COLO668 (cell line): ENCODE measurements at regions not wholly inside any gene's neighbourhood (a gene's known extent, or its start where the extent isn't known, plus 50 kb on each side); places are given as distances from the start of the nearest gene placed in this dataset.
"Not testable (repeated sequence)": the region's sequence is repeated elsewhere in the genome, so short reads cannot be mapped to it uniquely, and the experiment has no call there.

ENCODE experiments used
- DNase-seq: peaks from one replicate; lab custom pipeline; 2025; ENCODE audit not compliant: unreplicated experiment; lab: John Stamatoyannopoulos, UW

GRCh38 chrX:115357326-115358120 is 68.0 kb downstream of the LUZP4 start:
- DNase-seq = no peak

GRCh38 chrX:115359508-115359907 is 70.0 kb downstream of the LUZP4 start:
- not testable (repeated sequence) for DNase-seq

- DNase-seq = no peak
Measured at GRCh38 chrX:115360220-115360781, 70.8 kb downstream of the LUZP4 start.

GRCh38 chrX:115362334-115363095 is 73.0 kb downstream of the LUZP4 start:
- no peak for DNase-seq

GRCh38 chrX:115363372-115363771 is 73.9 kb downstream of the LUZP4 start:
- DNase-seq = no peak

GRCh38 chrX:115363897-115364296 is 74.4 kb downstream of the LUZP4 start:
- DNase-seq = no peak

- no peak for DNase-seq
Measured at GRCh38 chrX:115364670-115365069, 75.2 kb downstream of the LUZP4 start.

GRCh38 chrX:115366535-115366934 is 77.0 kb downstream of the LUZP4 start:
- DNase-seq = no peak

- no peak for DNase-seq
Measured at GRCh38 chrX:115367455-115367854, 77.9 kb downstream of the LUZP4 start.

- no peak for DNase-seq
Measured at GRCh38 chrX:115367951-115368350, 78.4 kb downstream of the LUZP4 start.

GRCh38 chrX:115368876-115369275 is 79.4 kb downstream of the LUZP4 start:
- DNase-seq = no peak

GRCh38 chrX:115372152-115372551 is 82.6 kb downstream of the LUZP4 start:
- no peak for DNase-seq

- DNase-seq = no peak
Measured at GRCh38 chrX:115373308-115373707, 83.8 kb downstream of the LUZP4 start.

GRCh38 chrX:115378471-115378870 is 89.0 kb downstream of the LUZP4 start:
- DNase-seq = no peak

GRCh38 chrX:115387327-115387726 is 97.8 kb downstream of the LUZP4 start:
- DNase-seq = no peak

GRCh38 chrX:115388879-115389278 is 99.4 kb downstream of the LUZP4 start:
- DNase-seq = no peak

- DNase-seq = no peak
Measured at GRCh38 chrX:115390078-115390477, 100.6 kb downstream of the LUZP4 start.

GRCh38 chrX:115392031-115392430 is 102.5 kb downstream of the LUZP4 start:
- DNase-seq = no peak

- no peak for DNase-seq
Measured at GRCh38 chrX:115392871-115393270, 103.4 kb downstream of the LUZP4 start.

GRCh38 chrX:115393271-115393670 is 103.8 kb downstream of the LUZP4 start:
- no peak for DNase-seq

GRCh38 chrX:115394806-115395205 is 105.3 kb downstream of the LUZP4 start:
- DNase-seq = not testable (repeated sequence)

GRCh38 chrX:115399306-115399705 is 109.8 kb downstream of the LUZP4 start:
- no peak for DNase-seq
